ENCODE measurements at regions not wholly inside any gene's neighbourhood (a gene's known extent, or its start where the extent isn't known, plus 50 kb on each side); places are given as distances from the start of the nearest gene placed in this dataset.

DNA sequence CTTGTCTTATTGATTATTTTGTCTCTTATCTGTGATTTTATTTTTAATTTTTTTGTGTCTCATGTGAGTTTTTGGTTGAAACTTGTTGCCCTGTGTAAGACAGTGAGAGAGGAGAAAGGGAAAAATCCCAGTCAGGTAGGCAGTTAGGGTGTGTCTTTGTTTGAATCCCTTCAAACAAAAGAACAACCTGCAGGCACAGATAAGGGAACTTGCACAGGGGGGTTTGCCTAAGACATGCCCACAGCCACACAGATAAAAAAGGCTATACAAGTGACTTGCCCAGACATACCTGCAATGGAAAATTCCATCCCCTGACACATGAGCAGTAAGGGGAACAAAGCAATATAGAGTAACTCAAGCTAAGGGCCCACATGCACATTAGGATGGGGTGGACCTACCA, 127.8 kb upstream of the PLET1 start:
- peaks cover 0 to 44% (median 16%) of the 10 kb centered on the region in 9 donors for H3K9me3 Mint-ChIP-seq
- peaks cover 7 to 29% (median 13%) of the 10 kb centered on the region in 3 donors for H3K36me3 Mint-ChIP-seq
- no peak overlapping the region for H3K4me3 Mint-ChIP-seq
- DNase-seq = no peak
- no peak overlapping the region for H3K27ac Mint-ChIP-seq
- POLR2A ChIA-PET = no interaction called here
- H3K4me1 Mint-ChIP-seq = peaks cover 0 to 2% (median 0%) of the 10 kb centered on the region in 4 donors
- peaks cover 2 to 16% (median 5%) of the 10 kb centered on the region in 5 donors for H3K27me3 Mint-ChIP-seq
- ATAC-seq = no peak

DNA sequence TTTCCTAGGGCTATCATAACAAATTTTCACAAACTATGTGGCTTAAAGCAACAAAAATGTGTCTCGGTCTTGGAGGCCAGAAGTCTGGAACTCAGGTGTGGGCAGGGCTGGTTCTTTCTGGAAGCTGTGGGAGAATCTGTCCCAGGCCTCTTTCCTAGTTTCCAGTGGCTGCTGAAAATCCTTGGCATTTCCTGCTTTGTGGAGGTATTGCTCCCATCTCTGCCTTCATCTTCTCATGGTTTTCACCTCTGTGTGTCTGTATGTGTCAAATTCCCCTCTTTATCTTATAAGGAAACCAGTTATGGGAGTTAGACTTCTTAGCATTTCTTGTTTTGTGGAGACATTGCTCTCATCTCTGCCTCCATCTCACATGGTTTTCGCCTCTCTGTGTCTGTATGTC, 130.4 kb upstream of the PLET1 start:
- POLR2A ChIA-PET = no interaction called here
- Mint-ChIP-seq H3K4me3 (no peak overlapping the region), H3K27me3 (peaks cover 2 to 16% (median 5%) of the 10 kb centered on the region in 5 donors), H3K27ac (no peak overlapping the region), H3K36me3 (peaks cover 7 to 29% (median 13%) of the 10 kb centered on the region in 3 donors), H3K4me1 (peaks cover 0 to 2% (median 0%) of the 10 kb centered on the region in 4 donors), H3K9me3 (peaks cover 0 to 37% (median 11%) of the 10 kb centered on the region in 9 donors)
- DNase-seq (no peak), ATAC-seq (no peak)

DNA sequence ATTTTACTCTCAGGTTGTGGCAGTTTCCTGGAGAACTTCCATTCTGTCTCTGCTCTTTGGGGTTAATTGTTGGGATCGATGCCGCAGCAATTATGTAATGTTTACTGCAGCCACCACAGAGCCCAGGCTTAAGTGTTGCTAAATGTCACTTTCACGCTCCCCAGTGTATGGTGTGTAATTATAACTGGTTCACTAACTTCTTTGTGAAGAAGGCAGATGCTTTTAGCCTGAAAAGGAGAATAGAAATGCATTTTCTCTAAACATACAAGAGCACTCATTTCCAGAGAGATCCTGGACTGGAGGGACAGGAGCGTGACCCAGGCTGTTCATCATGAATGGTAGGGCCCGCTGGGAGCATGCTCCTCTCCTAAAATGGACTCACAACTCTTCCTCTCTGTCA, 132.2 kb upstream of the PLET1 start:
- Mint-ChIP-seq H3K4me3 (no peak overlapping the region), H3K4me1 (peaks cover 0 to 2% (median 0%) of the 10 kb centered on the region in 4 donors), H3K36me3 (peaks cover 7 to 28% (median 13%) of the 10 kb centered on the region in 3 donors), H3K27ac (no peak overlapping the region), H3K9me3 (peaks cover 0 to 29% (median 10%) of the 10 kb centered on the region in 9 donors), H3K27me3 (peaks cover 2 to 18% (median 5%) of the 10 kb centered on the region in 5 donors)
- POLR2A ChIA-PET = no interaction called here
- DNase-seq (no peak), ATAC-seq (no peak)

DNA sequence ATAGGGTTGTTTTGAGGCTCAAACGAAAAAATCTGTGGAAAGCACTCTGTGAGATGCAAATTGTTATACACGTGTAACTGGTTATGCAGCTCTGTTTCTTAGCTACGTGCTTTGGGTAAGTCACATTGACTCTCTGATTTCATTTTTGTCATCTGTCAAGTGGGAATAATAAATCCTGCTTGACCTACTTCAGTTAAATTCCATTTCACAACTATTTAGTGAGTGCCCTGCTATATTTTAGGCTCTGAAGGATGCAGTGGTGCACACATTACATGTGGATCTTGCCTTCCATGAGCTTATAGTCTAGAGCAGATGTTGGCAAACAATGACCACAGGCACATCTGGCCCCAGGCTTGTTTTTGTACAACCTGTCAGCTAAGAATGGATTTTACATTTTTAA, 133.6 kb upstream of the PLET1 start:
- POLR2A ChIA-PET = no interaction called here
- peaks cover 0 to 15% (median 1%) of the 10 kb centered on the region in 9 donors for H3K9me3 Mint-ChIP-seq
- H3K36me3 Mint-ChIP-seq = peaks cover 7 to 16% (median 13%) of the 10 kb centered on the region in 3 donors

DNA sequence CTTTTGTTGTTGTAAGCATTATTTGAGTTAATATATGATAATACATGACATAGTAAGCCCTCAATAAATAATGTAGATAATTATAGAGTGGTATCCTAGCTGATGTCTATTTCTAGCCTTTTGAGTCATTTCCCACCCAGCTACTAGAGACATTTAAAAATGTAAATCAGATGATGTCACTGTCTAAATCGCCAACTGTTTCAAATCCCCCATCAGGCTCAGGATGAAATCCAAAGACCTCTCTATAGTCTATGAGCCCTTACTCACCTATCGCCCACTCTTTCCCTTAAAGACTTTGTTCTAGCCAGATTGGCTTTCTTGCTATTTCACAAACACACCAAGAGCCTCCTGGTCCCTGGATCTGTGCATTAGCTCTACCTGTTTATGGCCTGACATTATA, 135.4 kb upstream of the PLET1 start:
- POLR2A ChIA-PET = no interaction called here

More for the DNA sequence above, 133.6 kb upstream of the PLET1 start:
- DNase-seq = no peak
- no peak overlapping the region for H3K27ac Mint-ChIP-seq
- peaks cover 0 to 16% (median 5%) of the 10 kb centered on the region in 5 donors for H3K27me3 Mint-ChIP-seq
- H3K4me1 Mint-ChIP-seq = peaks cover 0 to 2% (median 0%) of the 10 kb centered on the region in 4 donors
- no peak for ATAC-seq
- no peak overlapping the region for H3K4me3 Mint-ChIP-seq

DNA sequence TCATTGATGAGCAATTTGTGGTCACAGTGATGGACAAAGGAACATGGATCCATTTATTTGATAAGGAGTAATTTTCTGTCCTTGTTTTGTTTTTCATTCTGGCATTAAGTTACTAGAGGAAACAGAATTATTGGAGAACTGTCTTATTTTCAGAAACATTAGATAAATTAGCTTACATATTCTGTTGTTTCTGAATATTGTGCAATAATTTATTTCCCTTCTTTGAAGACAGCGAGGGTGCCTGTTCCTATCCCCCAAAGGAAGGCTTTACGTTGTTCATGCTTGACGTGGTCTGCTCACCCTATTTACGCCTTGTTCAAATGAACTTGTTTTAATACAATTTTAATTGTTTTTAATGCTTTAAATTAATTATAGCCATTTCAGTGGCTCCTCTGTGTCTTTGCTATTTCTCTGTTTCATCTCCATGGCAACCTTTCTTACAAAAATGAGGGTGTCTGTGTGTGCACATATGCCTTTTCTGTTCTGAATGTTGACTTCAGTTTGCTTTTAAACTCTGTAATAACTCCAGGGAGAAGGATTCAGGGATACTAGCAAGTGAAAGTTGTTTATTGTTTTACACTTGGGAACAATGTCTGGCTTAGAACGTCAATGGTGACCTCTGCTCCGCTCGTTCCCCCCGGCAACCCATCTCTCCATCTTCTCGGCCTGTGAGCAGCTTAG, 138.3 kb upstream of the PLET1 start:
- POLR2A ChIA-PET = no interaction called here

More for the DNA sequence above, 135.4 kb upstream of the PLET1 start:
- peaks cover 2 to 8% (median 3%) of the 10 kb centered on the region in 3 donors for H3K36me3 Mint-ChIP-seq
- no peak overlapping the region for H3K4me3 Mint-ChIP-seq
- H3K27me3 Mint-ChIP-seq = peaks cover 1 to 10% (median 2%) of the 10 kb centered on the region in 5 donors
- ATAC-seq (no peak), DNase-seq (no peak)
- peaks cover 0 to 5% (median 0%) of the 10 kb centered on the region in 9 donors for H3K9me3 Mint-ChIP-seq
- no peak overlapping the region for H3K27ac Mint-ChIP-seq
- H3K4me1 Mint-ChIP-seq = peaks cover 0 to 2% (median 0%) of the 10 kb centered on the region in 4 donors

DNA sequence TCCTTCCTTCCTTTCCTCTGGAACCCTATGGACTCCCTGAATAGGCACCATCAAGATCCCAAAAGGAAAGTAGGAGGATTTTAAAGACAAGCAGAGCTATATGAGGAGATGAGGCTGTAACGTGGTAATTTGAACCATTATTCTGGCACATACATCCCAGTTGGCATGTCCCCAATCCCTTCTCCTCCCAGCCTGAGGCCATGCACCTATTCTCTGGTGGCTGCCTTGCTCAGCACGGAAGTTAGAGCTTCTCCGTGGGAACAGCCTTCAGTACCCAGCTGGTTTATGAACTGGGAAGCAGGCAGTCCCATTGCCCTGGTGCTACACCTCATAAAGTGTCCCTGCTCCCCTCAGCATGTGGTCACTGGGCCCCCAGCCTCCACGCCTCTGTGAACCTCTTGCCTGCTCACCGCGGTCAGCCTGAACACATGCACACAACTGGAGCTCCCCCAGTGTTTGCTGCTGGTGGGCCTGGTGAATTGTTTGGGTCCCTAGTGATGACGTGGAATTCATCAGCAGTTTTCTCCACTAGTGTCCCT, 139.9 kb upstream of the PLET1 start:
- Mint-ChIP-seq H3K27me3 (peaks cover 0 to 7% (median 0%) of the 10 kb centered on the region in 5 donors), H3K27ac (no peak overlapping the region), H3K36me3 (no peaks in the 10 kb centered on the region), H3K4me1 (no peaks in the 10 kb centered on the region), H3K4me3 (no peak overlapping the region), H3K9me3 (no peaks in the 10 kb centered on the region)
- DNase-seq = no peak
- ATAC-seq = no peak
- POLR2A ChIA-PET = no interaction called here

More for the DNA sequence above, 138.3 kb upstream of the PLET1 start:
- Mint-ChIP-seq H3K4me3 (no peak overlapping the region), H3K27ac (no peak overlapping the region), H3K9me3 (no peaks in the 10 kb centered on the region), H3K4me1 (no peaks in the 10 kb centered on the region), H3K36me3 (no peaks in the 10 kb centered on the region), H3K27me3 (peaks cover 0 to 7% (median 0%) of the 10 kb centered on the region in 5 donors)
- no peak for DNase-seq
- no peak for ATAC-seq

DNA sequence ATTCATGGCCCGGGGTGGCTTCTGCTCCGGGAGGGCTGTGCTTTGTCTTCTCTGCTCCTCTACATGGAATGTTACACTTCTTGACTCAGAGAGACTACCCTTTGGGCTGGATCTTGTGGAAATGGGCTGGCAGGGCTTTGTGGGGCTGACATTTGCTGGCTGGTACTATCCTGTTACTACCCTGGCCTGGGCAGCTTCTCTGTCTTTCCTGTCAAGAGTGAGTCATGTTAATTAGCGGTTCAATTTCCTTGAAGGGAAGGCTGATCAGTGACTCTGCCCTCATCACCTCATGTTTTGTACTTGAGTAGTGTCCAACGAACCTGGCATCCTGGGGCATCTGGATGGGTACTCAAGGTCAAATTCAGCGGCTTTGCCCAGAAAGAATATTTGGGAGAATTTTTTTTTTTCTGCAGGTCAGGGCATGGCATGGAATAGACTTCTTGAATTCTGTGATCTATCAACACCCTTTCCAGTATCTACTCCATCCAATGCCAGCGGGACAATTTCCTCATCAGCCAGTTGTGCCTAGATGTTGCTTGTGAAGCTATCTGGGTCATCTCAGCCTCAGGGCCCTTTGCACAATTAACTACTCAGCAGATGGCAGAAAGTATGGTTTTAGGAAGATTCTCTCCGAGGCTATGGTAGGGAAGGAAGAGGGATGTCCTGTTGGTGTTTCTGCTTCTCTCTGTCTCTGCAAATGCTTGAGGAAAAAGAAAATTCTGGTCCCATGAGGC, 140.5 kb upstream of the PLET1 start:
- ATAC-seq (no peak), DNase-seq (no peak)
- Mint-ChIP-seq H3K4me3 (no peak overlapping the region), H3K4me1 (no peaks in the 10 kb centered on the region), H3K27ac (no peak overlapping the region), H3K9me3 (no peaks in the 10 kb centered on the region), H3K27me3 (peaks cover 0 to 7% (median 0%) of the 10 kb centered on the region in 5 donors), H3K36me3 (no peaks in the 10 kb centered on the region)
- POLR2A ChIA-PET = no interaction called here

DNA sequence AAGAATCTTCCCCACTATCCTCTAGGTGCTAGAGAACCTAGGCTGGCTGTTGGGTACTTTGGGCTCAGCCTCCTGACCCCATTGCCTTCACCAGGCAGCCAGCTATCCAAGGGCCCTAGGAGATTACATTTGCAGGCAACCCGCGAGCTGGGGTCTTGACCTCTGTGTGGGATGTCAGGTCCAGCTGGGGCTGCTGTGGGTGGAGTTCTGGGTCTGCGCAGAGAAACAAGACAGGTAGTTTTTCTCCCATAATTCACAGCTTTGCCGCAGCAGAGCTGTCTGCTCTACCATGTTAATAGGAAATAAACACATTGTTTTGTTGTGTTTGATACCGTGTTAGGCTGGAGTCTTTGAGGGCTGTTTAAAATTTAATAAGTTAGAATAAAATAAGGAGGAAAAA, 142.8 kb upstream of the PLET1 start:
- Mint-ChIP-seq H3K27me3 (peaks cover 0 to 6% (median under 1%) of the 10 kb centered on the region in 5 donors), H3K4me1 (no peaks in the 10 kb centered on the region), H3K27ac (no peak overlapping the region), H3K9me3 (no peaks in the 10 kb centered on the region), H3K4me3 (no peak overlapping the region), H3K36me3 (no peaks in the 10 kb centered on the region)
- DNase-seq = no peak
- POLR2A ChIA-PET = no interaction called here
- ATAC-seq = no peak

DNA sequence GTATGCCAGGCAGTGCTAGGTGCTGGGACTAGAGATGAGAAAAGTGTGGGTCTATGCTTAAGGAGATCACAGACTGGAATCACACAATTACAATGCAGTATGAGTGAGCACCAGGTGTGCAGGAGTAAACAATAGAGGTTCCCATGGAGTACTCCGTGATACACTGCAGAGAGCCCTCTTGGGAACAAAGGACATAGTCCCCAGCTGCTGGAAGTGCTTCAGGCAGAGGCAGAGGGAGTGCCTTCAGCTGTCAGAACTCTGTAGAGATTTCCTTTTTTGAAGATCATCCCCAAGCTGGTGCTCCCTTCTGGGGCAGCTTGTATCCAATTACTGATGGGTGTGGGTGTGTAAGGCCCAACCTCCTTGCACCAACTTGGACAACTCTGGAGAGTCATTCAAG, 143.5 kb upstream of the PLET1 start:
- Mint-ChIP-seq H3K27ac (no peak overlapping the region), H3K4me1 (no peaks in the 10 kb centered on the region), H3K36me3 (no peaks in the 10 kb centered on the region), H3K4me3 (no peak overlapping the region), H3K27me3 (peaks cover 0 to 10% (median 4%) of the 10 kb centered on the region in 5 donors), H3K9me3 (no peaks in the 10 kb centered on the region)
- ATAC-seq = no peak
- POLR2A ChIA-PET = no interaction called here
- DNase-seq = no peak

DNA sequence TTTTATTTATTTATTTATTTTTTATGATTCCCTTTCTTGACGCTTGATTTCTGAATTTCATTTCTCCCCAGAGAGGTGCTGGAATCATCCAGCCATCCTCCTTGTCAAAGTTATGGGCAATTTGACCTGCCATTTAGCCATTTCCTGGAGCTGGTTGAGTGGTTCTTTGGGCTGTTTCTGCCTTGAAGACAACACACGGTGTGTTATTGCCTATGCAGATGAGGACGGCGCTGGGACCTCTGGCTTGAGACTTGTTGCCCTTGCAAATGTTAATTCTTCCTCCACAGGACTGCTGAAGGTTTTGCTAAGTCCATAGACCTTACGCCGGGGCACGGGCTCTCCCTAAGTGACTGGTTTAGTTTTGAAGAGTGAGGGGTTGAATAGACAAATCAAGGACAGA, 147.9 kb upstream of the PLET1 start:
- peaks cover 0 to 18% (median 5%) of the 10 kb centered on the region in 3 donors for H3K36me3 Mint-ChIP-seq
- DNase-seq (no peak), ATAC-seq (no peak)
- no peak overlapping the region for H3K4me3 Mint-ChIP-seq
- H3K9me3 Mint-ChIP-seq = peaks cover 0 to 16% (median 5%) of the 10 kb centered on the region in 9 donors
- POLR2A ChIA-PET = no interaction called here
- peaks cover 0 to 2% (median 0%) of the 10 kb centered on the region in 4 donors for H3K4me1 Mint-ChIP-seq
- H3K27ac Mint-ChIP-seq = no peak overlapping the region
- peaks cover 5 to 17% (median 11%) of the 10 kb centered on the region in 5 donors for H3K27me3 Mint-ChIP-seq

DNA sequence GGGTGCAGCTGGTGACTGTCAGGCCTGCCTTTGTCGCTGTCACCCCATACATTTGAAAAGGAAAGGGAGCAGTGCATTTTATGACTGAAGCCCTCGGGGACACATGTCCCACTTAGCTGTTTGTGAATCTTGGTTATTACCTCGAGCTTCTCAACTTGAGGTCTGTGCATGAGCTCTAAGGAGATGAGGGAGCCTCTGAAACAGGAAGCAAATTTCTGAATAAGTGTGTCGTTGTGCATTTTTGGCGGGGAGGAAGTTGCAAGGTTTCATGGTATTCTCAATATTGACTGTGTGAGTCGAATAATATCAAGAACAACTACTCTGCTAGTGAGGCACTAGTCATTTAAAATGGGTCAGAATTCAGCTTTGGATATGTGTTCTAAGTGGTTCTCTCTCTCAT, 149.7 kb upstream of the PLET1 start:
- POLR2A ChIA-PET = no interaction called here
- DNase-seq (no peak), ATAC-seq (no peak)
- H3K27ac Mint-ChIP-seq = peak overlapping the region in 1 of 10 donors; percentile 35
- H3K9me3 Mint-ChIP-seq = peaks cover 0 to 34% (median 10%) of the 10 kb centered on the region in 9 donors
- peaks cover 0 to 2% (median 0%) of the 10 kb centered on the region in 4 donors for H3K4me1 Mint-ChIP-seq
- H3K36me3 Mint-ChIP-seq = peaks cover 0 to 36% (median 7%) of the 10 kb centered on the region in 3 donors
- peaks cover 5 to 26% (median 13%) of the 10 kb centered on the region in 5 donors for H3K27me3 Mint-ChIP-seq
- H3K4me3 Mint-ChIP-seq = no peak overlapping the region

DNA sequence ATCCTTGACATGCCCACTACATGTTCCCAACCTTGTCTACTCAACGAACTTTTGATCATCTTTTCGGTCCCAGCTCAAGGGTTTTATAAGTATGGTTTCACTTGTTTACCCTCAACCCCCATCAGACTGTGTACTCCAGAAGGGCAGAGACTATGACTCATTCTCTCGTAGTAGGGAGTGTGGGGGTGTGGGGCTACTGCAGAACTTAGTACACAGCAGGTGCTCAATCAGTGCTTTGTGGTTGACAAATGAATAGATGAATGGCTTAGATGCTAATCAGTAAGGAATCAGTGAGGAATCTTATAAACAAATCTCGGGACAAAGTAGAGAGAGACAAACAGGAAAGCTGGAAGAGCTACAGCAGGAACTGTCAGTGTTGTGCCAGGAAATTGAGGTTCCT, 151.7 kb upstream of the PLET1 start:
- peaks cover 0 to 6% (median 3%) of the 10 kb centered on the region in 4 donors for H3K4me1 Mint-ChIP-seq
- POLR2A ChIA-PET = no interaction called here

More for the DNA sequence above, 151.7 kb upstream of the PLET1 start:
- H3K27ac Mint-ChIP-seq = peak overlapping the region in 1 of 10 donors; percentile 76
- DNase-seq = no peak
- H3K4me3 Mint-ChIP-seq = no peak overlapping the region
- peaks cover 4 to 31% (median 14%) of the 10 kb centered on the region in 5 donors for H3K27me3 Mint-ChIP-seq
- peaks cover 0 to 35% (median 10%) of the 10 kb centered on the region in 9 donors for H3K9me3 Mint-ChIP-seq
- H3K36me3 Mint-ChIP-seq = peaks cover 0 to 37% (median 8%) of the 10 kb centered on the region in 3 donors
- ATAC-seq = no peak
